ENCODE measurements at regions not wholly inside any gene's neighbourhood (a gene's known extent, or its start where the extent isn't known, plus 50 kb on each side); places are given as distances from the start of the nearest gene placed in this dataset.

- no peak for TF ChIP-seq ZNF592 (IDR thresholded peaks at IDR 0.05)
- TF ChIP-seq IRF4 (IDR thresholded peaks at IDR 0.05; ENCODE audit: low read depth, low read length), result no peak
Observed at GRCh38 chr20:52826722-52827121, 145.4 kb upstream of the TSHZ2 start (continued).

- Histone ChIP-seq H3K79me2 (ENCODE audit: control insufficient read depth, insufficient read depth, low read length) (no peaks in the 10 kb centered on the region), H3K4me1 (ENCODE audit: control insufficient read depth, insufficient read depth, low read length) (no peaks in the 10 kb centered on the region), H4K20me1 (ENCODE audit: control insufficient read depth, insufficient read depth) (no peaks in the 10 kb centered on the region), H3K4me3 (no peak overlapping the region), H2AFZ (ENCODE audit: control insufficient read depth, low read depth, low read length) (no peak overlapping the region), H3K27me3 (replicated peaks in 1 of 2; ENCODE audit: control insufficient read depth in 2 of 2, insufficient read depth in 2 of 2, low read length in 1 of 2) (no peaks in the 10 kb centered on the region), H3K9me3 (replicated peaks; ENCODE audit: control insufficient read depth, insufficient read depth, low read length) (no peaks in the 10 kb centered on the region), H3K27ac (ENCODE audit: control insufficient read depth, insufficient read depth) (no peak overlapping the region), H3K9ac (ENCODE audit: control insufficient read depth, insufficient read depth, low read length) (no peak overlapping the region), H3K4me2 (ENCODE audit: control insufficient read depth, insufficient read depth) (no peak overlapping the region), H3K36me3 (ENCODE audit: control insufficient read depth in 2 of 2, insufficient read depth in 2 of 2, low read length in 1 of 2) (no peaks in the 10 kb centered on the region)
- FAIRE-seq, result no peak
- no peak for TF ChIP-seq ZNF592 (IDR thresholded peaks at IDR 0.05)
- TF ChIP-seq POLR2A (IDR thresholded peaks at IDR 0.05; ENCODE audit: low read depth, low read length), result no peak
- BruUV-seq (replicated peaks), result no TSS peak
- ChIA-PET RAD21 (ENCODE audit: unreplicated experiment) (no interaction called here), CTCF (no interaction called here), POLR2A (no interaction called here), SMC1A (ENCODE audit: uncharacterized antibody, unreplicated experiment) (no interaction called here)
- in situ Hi-C loops (cut with MboI), result no loop called here
- ATAC-seq, result no peak
- 0% methylated on average over 1 of the region's 1 CpG for WGBS (ENCODE audit: insufficient coverage, insufficient replicate concordance, low lambda C conversion rate, missing lambda C conversion rate)
- DNase-seq (ENCODE audit: low read depth, low spot score), result no peak
- intact Hi-C loops (cut with micrococcal nuclease; ENCODE audit: unreplicated experiment), result no loop called here
Observed at GRCh38 chr20:52826321-52826720, 145.8 kb upstream of the TSHZ2 start.

Data from GM12878 (cell line).